ENCODE measurements at regions not wholly inside any gene's neighbourhood (a gene's known extent, or its start where the extent isn't known, plus 50 kb on each side); places are given as distances from the start of the nearest gene placed in this dataset.
A peak's percentile ranks its signal among the peaks of the same experiment; 100 is the strongest.
"Not testable (repeated sequence)": the region's sequence is repeated elsewhere in the genome, so short reads cannot be mapped to it uniquely, and the experiment has no call there.

DNA sequence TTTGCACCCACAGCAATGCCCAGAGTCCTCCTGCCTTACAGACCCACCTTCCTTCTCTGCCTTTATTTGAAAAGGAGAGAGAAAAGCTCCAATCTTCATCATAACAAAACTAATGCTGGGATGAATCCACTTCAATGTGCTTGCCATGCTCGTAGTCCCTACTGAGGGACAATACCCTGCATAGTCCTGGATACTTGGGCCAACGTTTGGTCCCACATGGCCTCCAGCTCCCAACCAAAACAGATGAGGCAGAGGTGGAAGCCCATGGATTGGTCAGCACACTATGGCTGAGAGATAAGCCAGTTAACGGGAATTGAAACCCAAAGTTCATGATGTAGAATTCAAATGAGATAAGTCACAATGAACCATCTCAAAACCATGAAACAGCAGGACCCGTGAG, 115.8 kb downstream of the KBTBD2 start:
- in situ Hi-C loops (cut with MboI; ENCODE audit: low sequenced_read_pairs); H4K91ac ChIP-seq (ENCODE audit: insufficient read depth, low read depth, low read length); CTCF ChIA-PET; H3K9ac ChIP-seq (ENCODE audit: low read depth, low read length); DNase-seq; dilution Hi-C loops (cut with HindIII; ENCODE audit: low sequenced_read_pairs, unreplicated experiment); H3K9me1 ChIP-seq (ENCODE audit: insufficient read depth, low read length); H3K4ac ChIP-seq (ENCODE audit: low read depth, low read length); H3K79me1 ChIP-seq (ENCODE audit: low read depth in 1 of 2, low read length in 2 of 2); H2BK5ac ChIP-seq (ENCODE audit: low read depth, low read length, poor library complexity, severe bottlenecking); H3K27me3 ChIP-seq (ENCODE audit: control insufficient read depth, insufficient read depth, low read length); H3K27ac ChIP-seq (ENCODE audit: insufficient read depth, low read length); H3K14ac ChIP-seq (replicated peaks; ENCODE audit: low read depth, low read length); H4K20me1 ChIP-seq (ENCODE audit: insufficient read depth, low read length); H4K8ac ChIP-seq (ENCODE audit: low read depth in 2 of 2, low read length in 2 of 2); H4K5ac ChIP-seq (ENCODE audit: low read depth, low read length); POLR2A ChIA-PET (ENCODE audit: unreplicated experiment); H3K4me1 ChIP-seq (ENCODE audit: control insufficient read depth, insufficient read depth, low read length); H2AFZ ChIP-seq (replicated peaks; ENCODE audit: low read length, poor library complexity); H3K4me3 ChIP-seq (ENCODE audit: insufficient read depth, low read depth, low read length); H3K36me3 ChIP-seq (ENCODE audit: control insufficient read depth, insufficient read depth, low read length); ATAC-seq (ENCODE audit: low read depth); H2BK15ac ChIP-seq (ENCODE audit: low read depth, low read length); H2AK5ac ChIP-seq (ENCODE audit: low read depth, low read length); H3K56ac ChIP-seq (ENCODE audit: extremely low read depth, insufficient read depth, low read length); H2AK9ac ChIP-seq (replicated peaks; ENCODE audit: low read depth, low read length, poor library complexity); H2BK20ac ChIP-seq (ENCODE audit: low read depth, low read length); intact Hi-C loops (cut with micrococcal nuclease); H2BK120ac ChIP-seq (ENCODE audit: low read depth, low read length); BruUV-seq (replicated peaks); H3K18ac ChIP-seq (ENCODE audit: low read depth, low read length); H3K4me2 ChIP-seq (ENCODE audit: low read depth, low read length); H3K9me3 ChIP-seq (ENCODE audit: control insufficient read depth, insufficient read depth, low read length): not testable (repeated sequence)
- no CpG with 5 or more reads among the region's 4 CpGs for WGBS, 2 experiments (ENCODE audit: extremely low coverage in 2 of 2, insufficient read length in 1 of 2)
- H3K23ac ChIP-seq (ENCODE audit: low read depth, low read length), result peak overlapping the region; percentile 17; the same call in 1 of the 2 replicates
